K562 (cell line): ENCODE measurements at regions not wholly inside any gene's neighbourhood (a gene's known extent, or its start where the extent isn't known, plus 50 kb on each side); places are given as distances from the start of the nearest gene placed in this dataset.

Experiments used
- ATAC-seq: fragments of 200-7000 bp; cut with Tn5 transposase; 3 replicates; pipeline ENCODE4 v1.9.1; 2020; ENCODE audit warnings: moderate library complexity
- BruUV-seq: library from RNA; stranded (reverse); fragments of 400-500 nt; replicated peaks from 2 replicates; lab custom pipeline; 2021; lab: Mats Ljungman, UMichigan
- CTCF ChIA-PET: fragments of 300-600 bp; formaldehyde crosslinking; extraction: SDS; loops from one replicate; lab custom pipeline; 2021; ENCODE audit warnings: low intra/inter-chr PET ratio; lab: Yijun Ruan, JAX
- POLR2A ChIA-PET: fragments of 300-600, 350-650 bp; sonication (Branson Sonifier 250); formaldehyde crosslinking; extraction: SDS; loops from one replicate; lab custom pipeline; 2021; ENCODE audit warnings: antibody characterized with exemption, inconsistent platforms; lab: Yijun Ruan, JAX
- DNase-seq, 4 experiments: peaks; one replicate each; pipeline versions ENCODE4 v3.0.0 to v3.0.0-alpha.2; 2011 to 2018; ENCODE audit warnings: low spot score in 3 of 4, mixed read lengths in 3 of 4; ENCODE audit errors: extremely low read depth in 1 of 4
- FAIRE-seq: peaks from 2 replicates; lab custom pipeline; 2011; peaks lifted over from hg19 to GRCh38; lab: Jason Lieb, UNC
- H2AFZ ChIP-seq: 2 replicates; pipeline ENCODE4 v1.6.0; 2011; ENCODE audit warnings: low read depth, low read length, control low read depth, inconsistent platforms
- H3K27ac ChIP-seq: fragments of 200-600 bp; 3 replicates; pipeline ENCODE4 v1.8.0; 2011; ENCODE audit warnings: low read depth, mild to moderate bottlenecking, control low read depth, inconsistent platforms, low read length, moderate library complexity, mixed read lengths; ENCODE audit errors: extremely low read depth
- H3K27me3 ChIP-seq, 2 experiments: fragments of 300-600 bp in 1 of 2; 2 replicates in 1 of 2; 3 replicates in 1 of 2; pipeline versions ENCODE4 v1.6.0 to v1.8.0; 2011; ENCODE audit warnings: inconsistent platforms in 2 of 2, low read length in 2 of 2, mild to moderate bottlenecking in 1 of 2, mixed read lengths in 1 of 2, moderate library complexity in 1 of 2; ENCODE audit not compliant: control insufficient read depth in 2 of 2, insufficient read depth in 2 of 2
- H3K36me3 ChIP-seq: fragments of 300-600 bp; 3 replicates; pipeline ENCODE4 v1.8.0; 2011; ENCODE audit warnings: mild to moderate bottlenecking, low read length, inconsistent platforms; ENCODE audit not compliant: control insufficient read depth, insufficient read depth
- H3K4me1 ChIP-seq, 2 experiments: fragments of 200-600 bp in 1 of 2; replicated peaks in 1 of 2; 2 replicates in 1 of 2; 3 replicates in 1 of 2; pipeline versions ENCODE4 v1.5.1 to v1.8.0; 2011; ENCODE audit warnings: inconsistent platforms in 2 of 2, low read length in 2 of 2, mild to moderate bottlenecking in 1 of 2, mixed read lengths in 1 of 2, moderate library complexity in 1 of 2; ENCODE audit not compliant: control insufficient read depth in 2 of 2, insufficient read depth in 2 of 2
- H3K4me2 ChIP-seq: 2 replicates; pipeline ENCODE4 v1.6.1; 2011; ENCODE audit warnings: low read length, control low read depth, inconsistent platforms, mixed read lengths; ENCODE audit not compliant: insufficient read depth
- H3K4me3 ChIP-seq: fragments of 200-600 bp; sonication (generic), shearing (Covaris generic); 2 replicates; pipeline ENCODE4 v1.5.1; 2016; ENCODE audit warnings: control low read depth, inconsistent platforms
- H3K79me2 ChIP-seq: fragments of 200-600 bp; 3 replicates; pipeline ENCODE4 v1.8.0; 2011; ENCODE audit warnings: low read length, inconsistent platforms; ENCODE audit not compliant: control insufficient read depth, insufficient read depth
- H3K9ac ChIP-seq, 2 experiments: 2 replicates each; pipeline versions ENCODE4 v1.6.0 to v1.6.1; 2011; ENCODE audit warnings: low read depth in 2 of 2, low read length in 2 of 2, control low read depth in 1 of 2, inconsistent platforms in 1 of 2, mild to moderate bottlenecking in 1 of 2, mixed read lengths in 1 of 2; ENCODE audit not compliant: insufficient read depth in 1 of 2
- H3K9me1 ChIP-seq: one replicate; pipeline ENCODE4 v1.6.0; 2011; ENCODE audit warnings: inconsistent platforms, mild to moderate bottlenecking, low read length, moderate library complexity; ENCODE audit not compliant: control insufficient read depth, insufficient read depth
- H3K9me3 ChIP-seq: replicated peaks from 2 replicates; pipeline ENCODE4 v1.5.1; 2011; ENCODE audit warnings: low read depth, low read length, inconsistent platforms; ENCODE audit not compliant: control insufficient read depth, insufficient read depth
- H4K20me1 ChIP-seq: replicated peaks from 2 replicates; pipeline ENCODE4 v1.6.1; 2011; ENCODE audit warnings: low read length, inconsistent platforms, mixed read lengths; ENCODE audit not compliant: control insufficient read depth, insufficient read depth
- CBFA2T3 ChIP-seq: fragments of 450-650 bp; IDR thresholded peaks from 2 replicates; pipeline ENCODE4 v1.6.1; 2017
- CGGBP1 ChIP-seq: fragments of 250-450 bp; sonication (Bioruptor Pico); IDR thresholded peaks from 2 replicates; pipeline ENCODE4 v1.9.0; 2021; ENCODE audit warnings: mild to moderate bottlenecking
- CUX1 ChIP-seq: fragments of 200-800 bp; sonication (Bioruptor generic); IDR thresholded peaks from 2 replicates; pipeline ENCODE4 v1.6.1; 2016; ENCODE audit warnings: missing genetic modification characterization, missing compliant biosample characterization
- FUS ChIP-seq: fragments of 200-400 bp; formaldehyde crosslinking; optimal IDR thresholded peaks from 2 replicates; pipeline ENCODE3; 2017; ENCODE audit warnings: low read depth, low read length
- KLF10 ChIP-seq: fragments of 250-450 bp; sonication (Bioruptor Pico); IDR thresholded peaks from 2 replicates; pipeline ENCODE4 v1.6.1; 2021; ENCODE audit warnings: matching md5 sums
- MEIS2 ChIP-seq: fragments of 450-650 bp; IDR thresholded peaks from 2 replicates; pipeline ENCODE4 v1.6.1; 2014; ENCODE audit warnings: mild to moderate bottlenecking; ENCODE audit not compliant: partially characterized antibody
- SMAD3 ChIP-seq: fragments of 450-650 bp; formaldehyde crosslinking; conservative IDR thresholded peaks from 2 replicates; pipeline ENCODE4 v1.4.0; 2020; ENCODE audit warnings: mild to moderate bottlenecking
- ZFPM2 ChIP-seq: fragments of 250-450 bp; sonication (Bioruptor Pico); IDR thresholded peaks from 2 replicates; pipeline ENCODE4 v1.5.1; 2022; ENCODE audit warnings: mild to moderate bottlenecking
- ZNF184 ChIP-seq: sonication (generic); formaldehyde crosslinking; IDR thresholded peaks from 2 replicates; pipeline ENCODE4 v1.5.0; 2020; ENCODE audit warnings: missing genetic modification reagents
- in situ Hi-C: fragments of 300-500 bp; cut with MboI; formaldehyde crosslinking; loops from 4 replicates; pipeline ENCODE4 v1.15.0; 2018; ENCODE audit warnings: inconsistent platforms, mixed read lengths
- intact Hi-C: fragments of 100-400 bp; cut with micrococcal nuclease; formaldehyde crosslinking; loops from 2 replicates; pipeline ENCODE4 v1.14.2; 2022

GRCh38 chr4:160235285-160235684 is 1132.4 kb downstream of the RAPGEF2 start (continued):
- TF ChIP-seq MEIS2 = no peak
- TF ChIP-seq CUX1 = no peak

DNA sequence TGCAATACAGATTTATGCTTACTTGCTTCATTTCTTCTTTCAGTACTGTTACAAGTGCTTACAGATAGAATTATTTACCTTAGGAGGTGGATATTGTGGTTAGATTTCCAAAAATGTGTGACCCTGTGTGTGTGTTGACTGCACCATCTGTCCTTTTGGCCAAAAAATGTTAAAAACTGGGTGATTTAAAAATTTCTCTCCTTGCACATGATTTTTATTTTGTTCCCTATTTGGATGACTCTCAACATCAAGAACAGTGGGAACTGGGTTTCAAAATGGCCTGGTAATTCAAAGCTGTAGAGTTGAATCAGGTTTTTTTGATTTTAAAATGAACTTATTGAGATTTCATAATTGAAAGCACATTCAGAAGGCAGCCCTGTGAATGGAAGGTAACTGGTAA is 1132.9 kb downstream of the RAPGEF2 start:
- no peak overlapping the region for H3K4me2 ChIP-seq
- BruUV-seq = no TSS peak
- no peak for ATAC-seq
- TF ChIP-seq CBFA2T3 (no peak), FUS (no peak), KLF10 (CRISPR knock-in tag) (no peak), SMAD3 (CRISPR knock-in tag) (no peak), ZFPM2 (CRISPR knock-in tag) (no peak), ZNF184 (CRISPR knock-in tag) (no peak), CGGBP1 (CRISPR knock-in tag) (no peak)

More for the DNA sequence above, 1132.9 kb downstream of the RAPGEF2 start:
- H3K9me3 ChIP-seq = no peaks in the 10 kb centered on the region
- POLR2A ChIA-PET = no interaction called here
- H3K9me1 ChIP-seq = no peaks in the 10 kb centered on the region
- no peaks in the 10 kb centered on the region for H4K20me1 ChIP-seq
- H3K4me3 ChIP-seq = no peak overlapping the region
- H3K9ac ChIP-seq = no peak overlapping the region
- in situ Hi-C loops (no loop called here), intact Hi-C loops (no loop called here)
- DNase-seq (no peak), FAIRE-seq (no peak)
- no peaks in the 10 kb centered on the region for H3K36me3 ChIP-seq
- CTCF ChIA-PET = no interaction called here
- no peaks in the 10 kb centered on the region for H3K4me1 ChIP-seq
- H2AFZ ChIP-seq = no peak overlapping the region
- no peaks in the 10 kb centered on the region for H3K27me3 ChIP-seq
- H3K27ac ChIP-seq = no peak overlapping the region
- no peaks in the 10 kb centered on the region for H3K79me2 ChIP-seq
